Breast epithelium (tissue), 3 donors: ENCODE measurements at regions not wholly inside any gene's neighbourhood (a gene's known extent, or its start where the extent isn't known, plus 50 kb on each side); places are given as distances from the start of the nearest gene placed in this dataset.

Experiments used
- CTCF ChIP-seq, 3 donors: fragments of 450-650 bp; IDR thresholded peaks; one replicate each; pipeline ENCODE4 v1.5.1; 2016 to 2017; ENCODE audit warnings: antibody characterized with exemption in 3 of 3, mild to moderate bottlenecking in 3 of 3, moderate library complexity in 3 of 3
- POLR2A ChIP-seq: fragments of 450-650 bp; IDR thresholded peaks from one replicate; pipeline ENCODE4 v1.6.1; 2016; ENCODE audit warnings: antibody characterized with exemption, mild to moderate bottlenecking, moderate library complexity
- POLR2AphosphoS5 ChIP-seq, 3 donors: sonication (generic); formaldehyde crosslinking; IDR thresholded peaks; one replicate each; pipeline ENCODE4 v1.6.1; 2017; ENCODE audit warnings: antibody characterized with exemption in 3 of 3

- TF ChIP-seq CTCF (IDR thresholded peaks at IDR 0.05) (no peak), POLR2AphosphoS5 (IDR thresholded peaks at IDR 0.05) (no peak), POLR2A (no peak)
Measured at GRCh38 chr2:198273660-198274059, 469.3 kb downstream of the PLCL1 start.
